Trophoblast cell (in vitro differentiated cells and primary cell): ENCODE measurements at regions not wholly inside any gene's neighbourhood (a gene's known extent, or its start where the extent isn't known, plus 50 kb on each side); places are given as distances from the start of the nearest gene placed in this dataset.

Experiments used
- DNase-seq, 2 donors: peaks; one replicate each; pipeline ENCODE4 v3.0.0-alpha.2; 2016
- H2AFZ ChIP-seq: 2 replicates; pipeline ENCODE4 v1.6.1; 2013; ENCODE audit warnings: low read length, moderate library complexity, mild to moderate bottlenecking; ENCODE audit not compliant: insufficient read depth, poor library complexity
- H2AK5ac ChIP-seq: 2 replicates; pipeline ENCODE4 v1.6.1; 2013; ENCODE audit warnings: mild to moderate bottlenecking, low read length
- H2BK120ac ChIP-seq: 2 replicates; pipeline ENCODE4 v1.6.1; 2013; ENCODE audit warnings: low read length, mild to moderate bottlenecking, moderate library complexity; ENCODE audit not compliant: insufficient read depth, poor library complexity
- H2BK12ac ChIP-seq: 2 replicates; pipeline ENCODE4 v1.6.1; 2013; ENCODE audit warnings: mild to moderate bottlenecking, low read length, moderate library complexity
- H2BK5ac ChIP-seq: 2 replicates; pipeline ENCODE4 v1.6.1; 2013; ENCODE audit warnings: low read length, low read depth, moderate library complexity, mild to moderate bottlenecking; ENCODE audit not compliant: poor library complexity
- H3K14ac ChIP-seq: 2 replicates; pipeline ENCODE4 v1.6.1; 2013; ENCODE audit warnings: mild to moderate bottlenecking, low read length
- H3K18ac ChIP-seq: 2 replicates; pipeline ENCODE4 v1.6.1; 2013; ENCODE audit warnings: mild to moderate bottlenecking, low read length
- H3K23ac ChIP-seq: 2 replicates; pipeline ENCODE4 v1.6.1; 2013; ENCODE audit warnings: low read length
- H3K27ac ChIP-seq: 2 replicates; pipeline ENCODE4 v1.5.1; 2013; ENCODE audit warnings: low read depth, mild to moderate bottlenecking, inconsistent platforms, low read length, moderate library complexity
- H3K27me3 ChIP-seq: 2 replicates; pipeline ENCODE4 v1.6.1; 2013; ENCODE audit warnings: inconsistent platforms, mild to moderate bottlenecking, low read length, moderate library complexity; ENCODE audit not compliant: insufficient read depth
- H3K36me3 ChIP-seq, 2 experiments: 1 replicate in 1 of 2; 2 replicates in 1 of 2; pipeline ENCODE4 v1.6.1; 2013; ENCODE audit warnings: low read length in 2 of 2, mild to moderate bottlenecking in 2 of 2, moderate library complexity in 1 of 2; ENCODE audit not compliant: insufficient read depth in 2 of 2, control insufficient read depth in 1 of 2
- H3K4ac ChIP-seq: 2 replicates; pipeline ENCODE4 v1.6.1; 2013; ENCODE audit warnings: low read depth, mild to moderate bottlenecking, low read length, moderate library complexity
- H3K4me1 ChIP-seq, 2 experiments: 1 replicate in 1 of 2; 2 replicates in 1 of 2; pipeline ENCODE4 v1.6.1; 2013; ENCODE audit warnings: low read length in 2 of 2, mild to moderate bottlenecking in 2 of 2, moderate library complexity in 1 of 2; ENCODE audit not compliant: insufficient read depth in 2 of 2, control insufficient read depth in 1 of 2
- H3K4me2 ChIP-seq: 2 replicates; pipeline ENCODE4 v1.6.1; 2013; ENCODE audit warnings: inconsistent platforms, mild to moderate bottlenecking, low read length, moderate library complexity
- H3K4me3 ChIP-seq: 2 replicates; pipeline ENCODE4 v1.5.1; 2013; ENCODE audit warnings: mild to moderate bottlenecking, low read depth, low read length, inconsistent platforms
- H3K79me1 ChIP-seq: one replicate; pipeline ENCODE4 v1.6.1; 2013; ENCODE audit warnings: low read length
- H3K79me2 ChIP-seq: 2 replicates; pipeline ENCODE4 v1.6.1; 2013; ENCODE audit warnings: low read length, mild to moderate bottlenecking; ENCODE audit not compliant: control insufficient read depth, insufficient read depth, poor library complexity
- H3K9ac ChIP-seq: 2 replicates; pipeline ENCODE4 v1.6.1; 2013; ENCODE audit warnings: mild to moderate bottlenecking, low read length
- H3K9me3 ChIP-seq: 2 replicates; pipeline ENCODE4 v1.6.1; 2013; ENCODE audit warnings: low read depth, mild to moderate bottlenecking, control low read depth, inconsistent platforms, low read length; ENCODE audit not compliant: insufficient read depth
- H4K12ac ChIP-seq: 2 replicates; pipeline ENCODE4 v1.6.1; 2013; ENCODE audit warnings: low read depth, mild to moderate bottlenecking, low read length, moderate library complexity
- H4K8ac ChIP-seq: 2 replicates; pipeline ENCODE4 v1.6.1; 2013; ENCODE audit warnings: low read depth, mild to moderate bottlenecking, low read length, moderate library complexity
- H4K91ac ChIP-seq: one replicate; pipeline ENCODE4 v1.6.1; 2013; ENCODE audit warnings: low read depth, mild to moderate bottlenecking, low read length, moderate library complexity
- WGBS: extraction: QIAGEN DNeasy Blood & Tissue Kit; methylation state at CpG from one replicate; pipeline ENCODE4 v1.1.7; 2013; ENCODE audit warnings: missing lambda C conversion rate; ENCODE audit not compliant: insufficient read length, insufficient coverage; ENCODE audit errors: extremely low coverage; 5-methylcytosine and 5-hydroxymethylcytosine counted together

GRCh38 chr9:81874250-81874649, 54.0 kb upstream of the SPATA31D4 start:
- Histone ChIP-seq H3K4ac (no peak overlapping the region), H3K18ac (no peak overlapping the region), H3K4me3 (no peak overlapping the region), H2AK5ac (no peak overlapping the region), H3K27me3 (no peaks in the 10 kb centered on the region), H3K23ac (no peak overlapping the region), H3K9ac (no peak overlapping the region), H2BK12ac (no peak overlapping the region), H4K91ac (no peak overlapping the region), H2BK120ac (no peak overlapping the region), H4K12ac (no peak overlapping the region), H3K14ac (no peak overlapping the region), H3K36me3 (no peaks in the 10 kb centered on the region), H3K79me2 (no peaks in the 10 kb centered on the region), H4K8ac (no peak overlapping the region), H3K4me2 (no peak overlapping the region), H3K27ac (no peak overlapping the region), H2AFZ (no peak overlapping the region), H3K4me1 (no peaks in the 10 kb centered on the region), H3K9me3 (no peaks in the 10 kb centered on the region), H2BK5ac (no peak overlapping the region), H3K79me1 (no peaks in the 10 kb centered on the region)
- WGBS: no CpG with 5 or more reads among the region's 7 CpGs
- no peak for DNase-seq

- H3K36me3 ChIP-seq: no peaks in the 10 kb centered on the region
- no peaks in the 10 kb centered on the region for H3K27me3 ChIP-seq
Measured at GRCh38 chr9:81874931-81875330, 53.3 kb upstream of the SPATA31D4 start.

GRCh38 chr9:81877047-81877446, 51.2 kb upstream of the SPATA31D4 start:
- H3K4me3 ChIP-seq: no peak overlapping the region
- H3K27me3 ChIP-seq: no peaks in the 10 kb centered on the region
- no peaks in the 10 kb centered on the region for H3K36me3 ChIP-seq
- H3K14ac ChIP-seq: no peak overlapping the region
- H3K18ac ChIP-seq: no peak overlapping the region
- no peak overlapping the region for H4K12ac ChIP-seq
- no peak overlapping the region for H3K23ac ChIP-seq
- no peak overlapping the region for H2BK120ac ChIP-seq
- H3K9ac ChIP-seq: no peak overlapping the region
- no peaks in the 10 kb centered on the region for H3K9me3 ChIP-seq
- WGBS: no CpG with 5 or more reads among the region's 9 CpGs
- H3K79me2 ChIP-seq: no peaks in the 10 kb centered on the region
- no peak overlapping the region for H3K4me2 ChIP-seq
- H2AK5ac ChIP-seq: no peak overlapping the region
- H2BK12ac ChIP-seq: no peak overlapping the region
- no peak for DNase-seq
- H3K4ac ChIP-seq: no peak overlapping the region
- H3K4me1 ChIP-seq: no peaks in the 10 kb centered on the region
- no peak overlapping the region for H2BK5ac ChIP-seq
- no peak overlapping the region for H2AFZ ChIP-seq
- no peak overlapping the region for H4K8ac ChIP-seq
- H3K27ac ChIP-seq: no peak overlapping the region
- no peaks in the 10 kb centered on the region for H3K79me1 ChIP-seq
- H4K91ac ChIP-seq: no peak overlapping the region

More at GRCh38 chr9:81874931-81875330, 53.3 kb upstream of the SPATA31D4 start:
- H2AK5ac ChIP-seq: no peak overlapping the region
- H4K12ac ChIP-seq: no peak overlapping the region
- no peak overlapping the region for H4K8ac ChIP-seq
- DNase-seq: no peak
- no peak overlapping the region for H3K4me3 ChIP-seq
- no peak overlapping the region for H3K4ac ChIP-seq
- no peak overlapping the region for H4K91ac ChIP-seq
- no peak overlapping the region for H3K18ac ChIP-seq
- H3K4me1 ChIP-seq: no peaks in the 10 kb centered on the region
- 100% methylated on average over 1 of the region's 4 CpGs for WGBS
- H2BK5ac ChIP-seq: no peak overlapping the region
- no peak overlapping the region for H2BK120ac ChIP-seq
- H3K14ac ChIP-seq: no peak overlapping the region
- no peak overlapping the region for H3K9ac ChIP-seq
- H2AFZ ChIP-seq: no peak overlapping the region
- H3K4me2 ChIP-seq: no peak overlapping the region
- H3K79me1 ChIP-seq: no peaks in the 10 kb centered on the region
- no peak overlapping the region for H3K27ac ChIP-seq
- no peak overlapping the region for H2BK12ac ChIP-seq
- H3K9me3 ChIP-seq: no peaks in the 10 kb centered on the region
- H3K23ac ChIP-seq: no peak overlapping the region
- H3K79me2 ChIP-seq: no peaks in the 10 kb centered on the region
